Cardiac muscle cell (in vitro differentiated cells and primary cell): ENCODE measurements at regions not wholly inside any gene's neighbourhood (a gene's known extent, or its start where the extent isn't known, plus 50 kb on each side); places are given as distances from the start of the nearest gene placed in this dataset.

Experiments
- DNase-seq, 2 donors: peaks; one replicate each; pipeline versions ENCODE4 v3.0.0 to v3.0.0-alpha.2; 2010 to 2017; ENCODE audit warnings: low read depth in 1 of 2, low spot score in 1 of 2
- H3K27ac ChIP-seq: fragments of 200-600 bp; sonication (generic); 2 replicates; pipeline ENCODE4 v1.5.1; 2016
- H3K27me3 ChIP-seq: fragments of 200-600 bp; sonication (generic); 2 replicates; pipeline ENCODE4 v1.6.0; 2016; ENCODE audit warnings: control low read depth
- H3K36me3 ChIP-seq: fragments of 200-600 bp; sonication (generic); 2 replicates; pipeline ENCODE4 v1.5.1; 2016; ENCODE audit warnings: control low read depth
- H3K4me1 ChIP-seq: fragments of 200-600 bp; sonication (generic); 2 replicates; pipeline ENCODE4 v1.8.1; 2017; ENCODE audit warnings: low read depth, mild to moderate bottlenecking, mixed run types
- H3K4me3 ChIP-seq: fragments of 200-600 bp; sonication (generic); 2 replicates; pipeline ENCODE4 v1.5.1; 2016; ENCODE audit warnings: mild to moderate bottlenecking
- H3K9me3 ChIP-seq: fragments of 200-600 bp; sonication (generic); 2 replicates; pipeline ENCODE4 v1.5.1; 2017; ENCODE audit warnings: low read depth, mild to moderate bottlenecking, control low read depth
- CTCF ChIP-seq: IDR thresholded peaks from 2 replicates; pipeline ENCODE4 v1.5.1; 2012; ENCODE audit warnings: low read depth, mild to moderate bottlenecking, low read length

DNA sequence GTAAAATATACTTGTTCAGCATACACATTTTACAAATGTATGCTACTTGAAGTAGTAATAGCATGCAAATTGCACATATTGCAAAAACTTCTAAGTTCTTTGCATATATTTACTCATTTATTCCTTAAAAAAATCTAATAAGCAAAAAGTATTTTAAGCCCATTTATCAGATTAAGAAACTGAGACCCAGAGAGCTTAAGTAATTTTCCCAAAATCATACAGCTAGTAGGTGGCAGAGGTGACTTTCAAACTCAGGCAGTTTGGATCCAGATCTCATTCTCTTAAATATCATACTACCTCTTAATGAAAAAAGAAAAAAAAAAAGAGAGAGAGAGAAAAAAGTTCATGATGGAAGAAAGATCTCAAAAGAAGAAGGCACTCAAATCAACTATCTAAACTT is 157.9 kb downstream of the RPS12 start:
- H3K4me1 ChIP-seq: peaks cover 4% of the 10 kb centered on the region
- no peaks in the 10 kb centered on the region for H3K27me3 ChIP-seq
- no peak for DNase-seq
- H3K4me3 ChIP-seq: no peak overlapping the region
- no peaks in the 10 kb centered on the region for H3K9me3 ChIP-seq
- no peaks in the 10 kb centered on the region for H3K36me3 ChIP-seq
- no peak for TF ChIP-seq CTCF
- no peak overlapping the region for H3K27ac ChIP-seq

DNA sequence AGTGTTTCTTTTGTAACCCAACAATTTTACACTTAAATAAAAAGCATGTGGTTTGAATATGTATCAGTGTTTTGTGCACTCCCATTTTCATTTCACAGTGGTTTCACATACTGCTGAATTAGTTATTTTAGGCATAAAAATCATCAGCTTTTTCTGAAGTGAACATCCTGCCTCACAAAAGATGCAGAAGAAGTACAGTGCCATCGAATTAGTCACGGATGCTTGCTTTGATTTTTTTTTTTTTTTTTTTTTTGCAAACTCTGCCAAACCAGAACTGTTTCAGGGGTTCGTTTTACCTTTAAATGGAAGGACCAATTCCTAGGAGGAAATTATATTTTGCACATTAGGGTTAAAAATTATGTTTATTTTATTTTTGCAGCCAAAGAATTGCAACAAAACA is 158.6 kb downstream of the RPS12 start:
- Histone ChIP-seq H3K36me3 (no peaks in the 10 kb centered on the region), H3K27ac (no peak overlapping the region), H3K27me3 (no peaks in the 10 kb centered on the region), H3K4me1 (peaks cover 4% of the 10 kb centered on the region), H3K4me3 (no peak overlapping the region), H3K9me3 (no peaks in the 10 kb centered on the region)
- no peak for TF ChIP-seq CTCF
- no peak for DNase-seq

DNA sequence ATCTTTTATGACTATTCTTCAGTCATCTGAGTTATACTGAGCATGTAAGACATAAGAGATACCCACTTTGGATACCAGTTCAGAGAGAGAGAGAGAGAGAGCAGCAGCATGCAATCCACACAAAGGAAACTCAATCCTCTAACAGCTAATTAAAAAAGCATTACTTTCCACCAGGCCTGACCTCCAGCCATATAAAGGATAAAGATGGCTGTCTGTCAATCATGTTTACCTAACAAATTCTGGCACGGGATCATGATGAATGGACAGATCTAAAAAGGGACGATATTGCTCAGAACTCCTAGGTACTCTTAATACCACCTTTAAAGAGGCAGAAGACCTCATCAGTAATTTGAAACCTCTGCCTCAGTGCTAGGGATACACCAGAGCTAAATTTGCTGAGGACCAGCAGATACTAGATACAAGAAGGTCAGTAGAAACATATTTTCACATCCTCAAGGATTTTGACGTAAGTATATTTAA is 159.2 kb downstream of the RPS12 start:
- H3K4me3 ChIP-seq: no peak overlapping the region
- no peak for TF ChIP-seq CTCF
- H3K36me3 ChIP-seq: no peaks in the 10 kb centered on the region
- no peak for DNase-seq
- H3K27me3 ChIP-seq: no peaks in the 10 kb centered on the region
- H3K27ac ChIP-seq: no peak overlapping the region
- peaks cover 4% of the 10 kb centered on the region for H3K4me1 ChIP-seq
- H3K9me3 ChIP-seq: no peaks in the 10 kb centered on the region

- no peaks in the 10 kb centered on the region for H3K36me3 ChIP-seq
- H3K27me3 ChIP-seq: no peaks in the 10 kb centered on the region
- no peak for DNase-seq
- no peak overlapping the region for H3K27ac ChIP-seq
- H3K4me3 ChIP-seq: no peak overlapping the region
- peaks cover 4% of the 10 kb centered on the region for H3K4me1 ChIP-seq
- no peak for TF ChIP-seq CTCF
- no peaks in the 10 kb centered on the region for H3K9me3 ChIP-seq
Observed at GRCh38 chr6:132974122-132974521, 159.8 kb downstream of the RPS12 start.

- H3K36me3 ChIP-seq: no peaks in the 10 kb centered on the region
- H3K9me3 ChIP-seq: no peaks in the 10 kb centered on the region
- H3K27me3 ChIP-seq: no peaks in the 10 kb centered on the region
- H3K27ac ChIP-seq: no peak overlapping the region
- no peak overlapping the region for H3K4me3 ChIP-seq
- no peak for TF ChIP-seq CTCF
- DNase-seq: no peak
- H3K4me1 ChIP-seq: peaks cover 4% of the 10 kb centered on the region
Observed at GRCh38 chr6:132977413-132977812, 163.0 kb downstream of the RPS12 start.

- DNase-seq: no peak
- no peak overlapping the region for H3K27ac ChIP-seq
- H3K9me3 ChIP-seq: no peaks in the 10 kb centered on the region
- no peak for TF ChIP-seq CTCF
- no peak overlapping the region for H3K4me3 ChIP-seq
- no peaks in the 10 kb centered on the region for H3K4me1 ChIP-seq
- H3K27me3 ChIP-seq: no peaks in the 10 kb centered on the region
- H3K36me3 ChIP-seq: no peaks in the 10 kb centered on the region
Observed at GRCh38 chr6:132978685-132979084, 164.3 kb downstream of the RPS12 start.
